H9 (cell line): ENCODE measurements at regions not wholly inside any gene's neighbourhood (a gene's known extent, or its start where the extent isn't known, plus 50 kb on each side); places are given as distances from the start of the nearest gene placed in this dataset.

Experiments
- DNase-seq: peaks from one replicate; pipeline ENCODE4 v3.0.0-alpha.2; 2017
- H2AFZ ChIP-seq: one replicate; pipeline ENCODE4 v1.6.1; 2013; ENCODE audit warnings: mild to moderate bottlenecking, low read length, control low read depth, moderate library complexity
- H2AK5ac ChIP-seq: 2 replicates; pipeline ENCODE4 v1.6.1; 2013; ENCODE audit warnings: low read length, control low read depth, mixed read lengths; ENCODE audit not compliant: insufficient read length
- H2BK120ac ChIP-seq: one replicate; pipeline ENCODE4 v1.6.1; 2013; ENCODE audit warnings: low read depth, mild to moderate bottlenecking, low read length, control low read depth, inconsistent platforms; ENCODE audit not compliant: poor library complexity, severe bottlenecking
- H2BK12ac ChIP-seq: 2 replicates; pipeline ENCODE4 v1.6.1; 2013; ENCODE audit warnings: low read length, control low read depth, mixed read lengths, low read depth; ENCODE audit not compliant: insufficient read length
- H2BK15ac ChIP-seq: 2 replicates; pipeline ENCODE4 v1.6.1; 2013; ENCODE audit warnings: low read depth, low read length, control low read depth
- H2BK20ac ChIP-seq: one replicate; pipeline ENCODE4 v1.6.1; 2013; ENCODE audit warnings: low read depth, mild to moderate bottlenecking, low read length, control low read depth, inconsistent platforms; ENCODE audit not compliant: poor library complexity, severe bottlenecking
- H2BK5ac ChIP-seq: 2 replicates; pipeline ENCODE4 v1.6.1; 2013; ENCODE audit warnings: low read length, control low read depth, mixed read lengths; ENCODE audit not compliant: insufficient read length
- H3K14ac ChIP-seq: 2 replicates; pipeline ENCODE4 v1.6.1; 2013; ENCODE audit warnings: low read length, control low read depth; ENCODE audit not compliant: insufficient read depth
- H3K18ac ChIP-seq: 2 replicates; pipeline ENCODE4 v1.6.1; 2013; ENCODE audit warnings: low read depth, mild to moderate bottlenecking, mixed read lengths, low read length, control low read depth; ENCODE audit not compliant: insufficient read length
- H3K23ac ChIP-seq: 2 replicates; pipeline ENCODE4 v1.6.1; 2013; ENCODE audit warnings: low read length, control low read depth, mixed read lengths, low read depth; ENCODE audit not compliant: insufficient read length
- H3K23me2 ChIP-seq: 2 replicates; pipeline ENCODE4 v1.6.1; 2013; ENCODE audit warnings: low read depth, mild to moderate bottlenecking, mixed read lengths, low read length, control low read depth; ENCODE audit not compliant: insufficient read length, poor library complexity, severe bottlenecking
- H3K27ac ChIP-seq: 2 replicates; pipeline ENCODE4 v1.5.1; 2013; ENCODE audit warnings: low read length, control low read depth, mixed read lengths, low read depth; ENCODE audit not compliant: insufficient read length
- H3K27me3 ChIP-seq: 2 replicates; pipeline ENCODE4 v1.6.1; 2013; ENCODE audit warnings: low read length, control low read depth, inconsistent platforms; ENCODE audit not compliant: insufficient read depth
- H3K4ac ChIP-seq: 2 replicates; pipeline ENCODE4 v1.6.1; 2013; ENCODE audit warnings: low read depth, mild to moderate bottlenecking, control low read depth, inconsistent platforms, low read length, moderate library complexity
- H3K4me1 ChIP-seq: 2 replicates; pipeline ENCODE4 v1.6.1; 2013; ENCODE audit warnings: low read length, control low read depth, inconsistent platforms; ENCODE audit not compliant: insufficient read depth
- H3K4me2 ChIP-seq: 2 replicates; pipeline ENCODE4 v1.6.1; 2013; ENCODE audit warnings: low read length, control low read depth, mixed read lengths; ENCODE audit not compliant: insufficient read length, insufficient read depth
- H3K56ac ChIP-seq: 2 replicates; pipeline ENCODE4 v1.6.1; 2013; ENCODE audit warnings: low read depth, mild to moderate bottlenecking, mixed read lengths, low read length, control low read depth; ENCODE audit not compliant: insufficient read length
- H3K79me1 ChIP-seq: 2 replicates; pipeline ENCODE4 v1.6.1; 2013; ENCODE audit warnings: low read depth, mild to moderate bottlenecking, moderate library complexity, low read length, control low read depth, inconsistent platforms; ENCODE audit not compliant: insufficient read depth, poor library complexity, severe bottlenecking
- H3K79me2 ChIP-seq: 2 replicates; pipeline ENCODE4 v1.6.1; 2013; ENCODE audit warnings: low read length, control low read depth, inconsistent platforms; ENCODE audit not compliant: insufficient read depth
- H3K9ac ChIP-seq: 2 replicates; pipeline ENCODE4 v1.6.1; 2013; ENCODE audit warnings: low read length, control low read depth, mixed read lengths; ENCODE audit not compliant: insufficient read length; ENCODE audit errors: extremely low read depth
- H3K9me3 ChIP-seq: one replicate; pipeline ENCODE4 v1.6.1; 2013; ENCODE audit warnings: low read depth, low read length, inconsistent platforms; ENCODE audit not compliant: control insufficient read depth
- H3T11ph ChIP-seq: one replicate; pipeline ENCODE4 v1.6.1; 2013; ENCODE audit warnings: mild to moderate bottlenecking, low read length, control low read depth, inconsistent platforms
- H4K20me1 ChIP-seq: one replicate; pipeline ENCODE4 v1.6.1; 2013; ENCODE audit not compliant: control insufficient read depth, insufficient read length, insufficient read depth
- H4K5ac ChIP-seq: 2 replicates; pipeline ENCODE4 v1.6.1; 2013; ENCODE audit warnings: low read depth, mild to moderate bottlenecking, mixed read lengths, low read length, control low read depth; ENCODE audit not compliant: insufficient read length
- H4K8ac ChIP-seq: replicated peaks from 2 replicates; pipeline ENCODE4 v1.6.1; 2013; ENCODE audit warnings: low read length, control low read depth, mixed read lengths, low read depth; ENCODE audit not compliant: insufficient read length
- H4K91ac ChIP-seq: 2 replicates; pipeline ENCODE4 v1.6.1; 2013; ENCODE audit warnings: low read depth, mild to moderate bottlenecking, moderate library complexity, mixed read lengths, low read length, control low read depth; ENCODE audit not compliant: insufficient read length
- H3K27ac Mint-ChIP-seq, 3 experiments: 2 replicates in 2 of 3; 3 replicates in 1 of 3; pipeline ENCODE4 v1.8.0; 2020 to 2021; ENCODE audit warnings: mixed read lengths in 3 of 3, mild to moderate bottlenecking in 1 of 3, moderate library complexity in 1 of 3
- H3K27me3 Mint-ChIP-seq: 2 replicates; pipeline ENCODE4 v1.8.0; 2021; ENCODE audit warnings: low read depth, mild to moderate bottlenecking, moderate library complexity, mixed read lengths
- H3K36me3 Mint-ChIP-seq, 3 experiments: 2 replicates in 2 of 3; 3 replicates in 1 of 3; pipeline ENCODE4 v1.8.0; 2020 to 2021; ENCODE audit warnings: low read depth in 3 of 3, mixed read lengths in 3 of 3; ENCODE audit not compliant: insufficient read depth in 1 of 3
- H3K4me1 Mint-ChIP-seq, 2 experiments: 2 replicates each; pipeline ENCODE4 v1.8.0; 2020; ENCODE audit warnings: mixed read lengths in 2 of 2
- H3K4me3 Mint-ChIP-seq, 2 experiments: 2 replicates in 1 of 2; 3 replicates in 1 of 2; pipeline ENCODE4 v1.8.0; 2020 to 2021; ENCODE audit warnings: mild to moderate bottlenecking in 2 of 2, mixed read lengths in 2 of 2, moderate library complexity in 1 of 2
- H3K9me3 Mint-ChIP-seq, 2 experiments: 2 replicates in 1 of 2; 3 replicates in 1 of 2; pipeline ENCODE4 v1.8.0; 2020; ENCODE audit warnings: mild to moderate bottlenecking in 2 of 2, mixed read lengths in 2 of 2, moderate library complexity in 1 of 2
- CTCF ChIP-seq: fragments of 200-600 bp; sonication (generic); conservative IDR thresholded peaks from 3 replicates; pipeline ENCODE4 v1.8.0; 2021; ENCODE audit warnings: antibody characterized with exemption, mild to moderate bottlenecking
- WGBS: extraction: QIAGEN DNeasy Blood & Tissue Kit; methylation state at CpG from one replicate; pipeline ENCODE4 v1.1.7; 2013; ENCODE audit warnings: missing lambda C conversion rate, low lambda C conversion rate, mixed read lengths; ENCODE audit not compliant: insufficient read length; ENCODE audit errors: extremely low coverage; 5-methylcytosine and 5-hydroxymethylcytosine counted together

DNA sequence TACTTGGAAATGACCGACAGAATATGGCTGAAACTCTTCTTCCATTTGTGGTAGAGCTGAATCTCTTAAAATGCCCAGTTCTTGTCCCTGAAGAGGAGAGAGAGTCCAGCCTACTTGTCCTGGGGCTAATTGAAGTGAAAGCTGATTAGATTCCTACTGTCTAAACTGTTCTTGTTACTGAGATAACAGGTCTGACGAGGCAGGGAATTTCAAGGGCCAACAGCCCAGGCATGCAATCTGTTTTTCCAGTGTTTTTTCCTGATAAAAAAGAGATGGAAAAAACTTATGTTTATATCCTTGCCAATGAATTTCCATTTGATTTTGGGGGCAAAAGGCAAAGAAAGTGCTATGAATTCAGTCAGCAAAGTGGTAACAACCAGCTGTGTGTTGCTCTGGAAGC is 195.5 kb downstream of the ETS1 start:
- Histone ChIP-seq H3K27ac (no peak overlapping the region), H3K4me1 (no peaks in the 10 kb centered on the region), H3K9ac (no peak overlapping the region), H2BK120ac (no peak overlapping the region), H4K8ac (no peak overlapping the region), H2BK12ac (no peak overlapping the region), H3K9me3 (no peaks in the 10 kb centered on the region), H3K79me2 (no peaks in the 10 kb centered on the region), H3K79me1 (no peaks in the 10 kb centered on the region), H3K23ac (no peak overlapping the region), H4K20me1 (no peaks in the 10 kb centered on the region), H4K91ac (no peak overlapping the region), H2BK15ac (no peak overlapping the region), H3T11ph (no peak overlapping the region), H2AK5ac (no peak overlapping the region), H3K56ac (no peak overlapping the region), H3K18ac (no peak overlapping the region), H3K27me3 (no peaks in the 10 kb centered on the region), H4K5ac (no peak overlapping the region), H3K4ac (no peak overlapping the region), H3K23me2 (no peaks in the 10 kb centered on the region), H2AFZ (no peak overlapping the region), H2BK5ac (no peak overlapping the region), H3K4me2 (no peak overlapping the region), H3K14ac (no peak overlapping the region), H2BK20ac (no peak overlapping the region)
- DNase-seq: no peak
- no peaks in the 10 kb centered on the region; a peak in 1 of 4 replicates for H3K4me1 Mint-ChIP-seq
- no peak for TF ChIP-seq CTCF
- 0 out of 2 replicates have a peak, but pooled peaks cover 1% of the 10 kb centered on the region for H3K27me3 Mint-ChIP-seq
- H3K36me3 Mint-ChIP-seq: no peaks in the 10 kb centered on the region
- H3K4me3 Mint-ChIP-seq: no peak overlapping the region
- WGBS: no CpG with 5 or more reads among the region's 2 CpGs
- H3K9me3 Mint-ChIP-seq: no peaks in the 10 kb centered on the region
- no peak overlapping the region for H3K27ac Mint-ChIP-seq
